ENCODE measurements at regions not wholly inside any gene's neighbourhood (a gene's known extent, or its start where the extent isn't known, plus 50 kb on each side); places are given as distances from the start of the nearest gene placed in this dataset.
"Not testable (repeated sequence)": the region's sequence is repeated elsewhere in the genome, so short reads cannot be mapped to it uniquely, and the experiment has no call there.

GRCh38 chr3:101913168-101913567 is 63.9 kb downstream of the NFKBIZ start:
- H3K9me3 ChIP-seq (replicated peaks; ENCODE audit: control insufficient read depth, insufficient read depth, low read length), result no peaks in the 10 kb centered on the region; the same call in 1 of the 3 replicates
- H3K79me2 ChIP-seq (ENCODE audit: control insufficient read depth, insufficient read depth, low read length), result no peaks in the 10 kb centered on the region
- CTCF ChIA-PET, result interaction anchor here (1.0 kb wide), 1 partner anchor 99 kb away, joined by 3 read pairs; no protein-coding TSS in a partner anchor
- BruUV-seq (replicated peaks), result no TSS peak
- POLR2A ChIA-PET, result no interaction called here
- no peaks in the 10 kb centered on the region for H4K20me1 ChIP-seq (ENCODE audit: control insufficient read depth, insufficient read depth)
- in situ Hi-C loops (cut with MboI), result no loop called here
- TF ChIP-seq JUNB (IDR thresholded peaks at IDR 0.05), result 0 out of 2 replicates have a peak, but pooled peaks have one; percentile 9
- no peak for TF ChIP-seq NFYB (IDR thresholded peaks at IDR 0.05; ENCODE audit: insufficient read depth, low read depth, low read length)
- TF ChIP-seq GATAD2B (conservative IDR thresholded peaks at IDR 0.05; ENCODE audit: low read depth), result no peak
- no peak overlapping the region for H2AFZ ChIP-seq (ENCODE audit: control insufficient read depth, low read depth, low read length)
- no peaks in the 10 kb centered on the region for H3K27me3 ChIP-seq (replicated peaks in 1 of 2; ENCODE audit: control insufficient read depth in 2 of 2, insufficient read depth in 2 of 2, low read length in 1 of 2)
- H3K36me3 ChIP-seq (ENCODE audit: control insufficient read depth in 2 of 2, insufficient read depth in 2 of 2, low read length in 1 of 2), result no peaks in the 10 kb centered on the region
- no peak overlapping the region for H3K9ac ChIP-seq (ENCODE audit: control insufficient read depth, insufficient read depth, low read length)
- H3K4me3 ChIP-seq, result no peak overlapping the region
- DNase-seq (ENCODE audit: low read depth, low spot score), result no peak
- no peak overlapping the region for H3K27ac ChIP-seq (ENCODE audit: control insufficient read depth, insufficient read depth)
- no peak for FAIRE-seq
- SMC1A ChIA-PET (ENCODE audit: uncharacterized antibody, unreplicated experiment), result interaction anchor here (2.8 kb wide), 1 partner anchor 12 kb away, joined by 13 read pairs; no protein-coding TSS in a partner anchor
- WGBS (ENCODE audit: insufficient coverage, insufficient replicate concordance, low lambda C conversion rate, missing lambda C conversion rate), result 0% methylated on average over 2 of the region's 2 CpGs
- no peaks in the 10 kb centered on the region for H3K4me1 ChIP-seq (ENCODE audit: control insufficient read depth, insufficient read depth, low read length)
- RAD21 ChIA-PET (ENCODE audit: unreplicated experiment), result no interaction called here
- intact Hi-C loops (cut with micrococcal nuclease; ENCODE audit: unreplicated experiment), result no loop called here
- H3K4me2 ChIP-seq (ENCODE audit: control insufficient read depth, insufficient read depth), result no peak overlapping the region
- peak; percentile 49 for ATAC-seq

DNA sequence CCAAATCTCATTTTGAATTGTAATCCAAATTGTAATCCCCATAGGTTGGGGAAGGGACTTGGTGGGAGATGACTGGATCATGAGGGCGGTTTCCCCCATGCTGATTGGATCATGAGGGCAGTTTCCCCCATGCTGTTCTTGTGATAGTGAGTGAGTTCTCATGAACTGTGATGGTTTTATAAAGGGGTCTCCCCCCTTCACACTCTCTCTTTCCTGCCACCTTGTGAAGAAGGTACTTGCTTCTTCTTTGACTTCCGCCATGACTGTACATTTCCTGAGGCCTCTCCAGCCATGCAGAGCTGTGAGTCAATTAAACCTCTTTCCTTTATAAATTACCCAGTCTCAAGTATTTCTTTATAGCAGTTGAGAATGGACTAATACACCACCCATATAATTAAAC is 68.4 kb downstream of the NFKBIZ start:
- POLR2A ChIA-PET; H3K27ac ChIP-seq (ENCODE audit: control insufficient read depth, insufficient read depth); H3K79me2 ChIP-seq (ENCODE audit: control insufficient read depth, insufficient read depth, low read length); DNase-seq (ENCODE audit: low read depth, low spot score); H2AFZ ChIP-seq (ENCODE audit: control insufficient read depth, low read depth, low read length); ATAC-seq; H3K4me1 ChIP-seq (ENCODE audit: control insufficient read depth, insufficient read depth, low read length); H3K9ac ChIP-seq (ENCODE audit: control insufficient read depth, insufficient read depth, low read length); in situ Hi-C loops (cut with MboI); H3K4me3 ChIP-seq; H3K9me3 ChIP-seq (replicated peaks; ENCODE audit: control insufficient read depth, insufficient read depth, low read length); H3K4me2 ChIP-seq (ENCODE audit: control insufficient read depth, insufficient read depth); BruUV-seq (replicated peaks); H3K27me3 ChIP-seq (replicated peaks in 1 of 2; ENCODE audit: control insufficient read depth in 2 of 2, insufficient read depth in 2 of 2, low read length in 1 of 2); H3K36me3 ChIP-seq (ENCODE audit: control insufficient read depth in 2 of 2, insufficient read depth in 2 of 2, low read length in 1 of 2); H4K20me1 ChIP-seq (ENCODE audit: control insufficient read depth, insufficient read depth); FAIRE-seq; CTCF ChIA-PET; RAD21 ChIA-PET (ENCODE audit: unreplicated experiment): not testable (repeated sequence)
- 60% methylated on average over 2 of the region's 2 CpGs for WGBS (ENCODE audit: insufficient coverage, insufficient replicate concordance, low lambda C conversion rate, missing lambda C conversion rate)
- intact Hi-C loops (cut with micrococcal nuclease; ENCODE audit: unreplicated experiment), result loop anchor here (1.0 kb wide), 1 partner anchor 48 kb away; no protein-coding TSS in a partner anchor
- SMC1A ChIA-PET (ENCODE audit: uncharacterized antibody, unreplicated experiment), result interaction anchor here (0.7 to 2.8 kb wide), 6 partner anchors 8 to 18 kb away, joined by 3 to 9 read pairs (median 4); no protein-coding TSS in a partner anchor

DNA sequence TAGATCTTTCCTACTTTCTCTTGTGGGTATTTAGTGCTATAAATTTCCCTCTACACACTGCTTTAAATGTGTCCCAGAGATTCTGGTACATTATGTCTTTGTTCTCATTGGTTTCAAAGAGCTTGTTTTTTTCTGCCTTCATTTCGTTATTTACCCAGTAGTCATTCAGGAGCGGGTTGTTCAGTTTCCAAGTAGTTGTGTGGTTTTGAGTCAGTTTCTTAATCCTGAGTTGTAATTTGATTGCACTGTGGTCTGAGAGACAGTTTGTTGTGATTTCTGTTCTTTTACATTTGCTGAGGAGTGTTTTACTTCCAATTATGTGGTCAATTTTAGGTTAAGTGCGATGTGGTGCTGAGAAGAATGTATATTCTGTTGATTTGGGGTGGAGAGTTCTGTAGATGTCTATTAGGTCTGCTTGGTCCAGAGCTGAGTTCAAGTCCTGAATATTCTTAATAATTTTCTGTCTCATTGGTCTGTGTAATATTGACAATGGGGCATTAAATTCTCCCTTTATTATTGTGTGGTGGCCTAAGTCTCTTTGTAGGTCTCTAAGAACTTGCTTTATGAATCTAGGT is 72.9 kb downstream of the NFKBIZ start:
- H3K4me1 ChIP-seq (ENCODE audit: control insufficient read depth, insufficient read depth, low read length); DNase-seq (ENCODE audit: low read depth, low spot score); H2AFZ ChIP-seq (ENCODE audit: control insufficient read depth, low read depth, low read length); H3K79me2 ChIP-seq (ENCODE audit: control insufficient read depth, insufficient read depth, low read length); intact Hi-C loops (cut with micrococcal nuclease; ENCODE audit: unreplicated experiment); in situ Hi-C loops (cut with MboI); ATAC-seq; H3K4me3 ChIP-seq; H3K27ac ChIP-seq (ENCODE audit: control insufficient read depth, insufficient read depth); H3K4me2 ChIP-seq (ENCODE audit: control insufficient read depth, insufficient read depth); H3K27me3 ChIP-seq (replicated peaks in 1 of 2; ENCODE audit: control insufficient read depth in 2 of 2, insufficient read depth in 2 of 2, low read length in 1 of 2); H3K9me3 ChIP-seq (replicated peaks; ENCODE audit: control insufficient read depth, insufficient read depth, low read length); H3K9ac ChIP-seq (ENCODE audit: control insufficient read depth, insufficient read depth, low read length); H4K20me1 ChIP-seq (ENCODE audit: control insufficient read depth, insufficient read depth); FAIRE-seq; H3K36me3 ChIP-seq (ENCODE audit: control insufficient read depth in 2 of 2, insufficient read depth in 2 of 2, low read length in 1 of 2); BruUV-seq (replicated peaks): not testable (repeated sequence)
- SMC1A ChIA-PET (ENCODE audit: uncharacterized antibody, unreplicated experiment), result interaction anchor here (0.7 to 1.6 kb wide), 8 partner anchors 10 to 58 kb away, joined by 3 to 4 read pairs (median 4); no protein-coding TSS in a partner anchor
- WGBS (ENCODE audit: insufficient coverage, insufficient replicate concordance, low lambda C conversion rate, missing lambda C conversion rate), result 0% methylated on average over 3 of the region's 3 CpGs
- POLR2A ChIA-PET, result interaction anchor here (0.6 kb wide), 1 partner anchor 318 kb away, joined by 3 read pairs; no protein-coding TSS in a partner anchor
- RAD21 ChIA-PET (ENCODE audit: unreplicated experiment), result interaction anchor here (1.2 kb wide), 1 partner anchor 162 kb away, joined by 3 read pairs; no protein-coding TSS in a partner anchor
- CTCF ChIA-PET, result interaction anchor here (2.0 kb wide), 1 partner anchor 303 kb away, joined by 8 read pairs; no protein-coding TSS in a partner anchor
